K562 (cell line): ENCODE measurements at regions not wholly inside any gene's neighbourhood (a gene's known extent, or its start where the extent isn't known, plus 50 kb on each side); places are given as distances from the start of the nearest gene placed in this dataset.

Source experiments
- ATAC-seq: fragments of 200-7000 bp; cut with Tn5 transposase; 3 replicates; pipeline ENCODE4 v1.9.1; 2020; ENCODE audit warnings: moderate library complexity
- BruUV-seq: library from RNA; stranded (reverse); fragments of 400-500 nt; replicated peaks from 2 replicates; lab custom pipeline; 2021; lab: Mats Ljungman, UMichigan
- CTCF ChIA-PET: fragments of 300-600 bp; formaldehyde crosslinking; extraction: SDS; loops from one replicate; lab custom pipeline; 2021; ENCODE audit warnings: low intra/inter-chr PET ratio; lab: Yijun Ruan, JAX
- POLR2A ChIA-PET: fragments of 300-600, 350-650 bp; sonication (Branson Sonifier 250); formaldehyde crosslinking; extraction: SDS; loops from one replicate; lab custom pipeline; 2021; ENCODE audit warnings: antibody characterized with exemption, inconsistent platforms; lab: Yijun Ruan, JAX
- DNase-seq, 4 experiments: peaks; one replicate each; pipeline versions ENCODE4 v3.0.0 to v3.0.0-alpha.2; 2011 to 2018; ENCODE audit warnings: low spot score in 3 of 4, mixed read lengths in 3 of 4; ENCODE audit errors: extremely low read depth in 1 of 4
- FAIRE-seq: peaks from 2 replicates; lab custom pipeline; 2011; peaks lifted over from hg19 to GRCh38; lab: Jason Lieb, UNC
- H2AFZ ChIP-seq: 2 replicates; pipeline ENCODE4 v1.6.0; 2011; ENCODE audit warnings: low read depth, low read length, control low read depth, inconsistent platforms
- H3K27ac ChIP-seq: fragments of 200-600 bp; 3 replicates; pipeline ENCODE4 v1.8.0; 2011; ENCODE audit warnings: low read depth, mild to moderate bottlenecking, control low read depth, inconsistent platforms, low read length, moderate library complexity, mixed read lengths; ENCODE audit errors: extremely low read depth
- H3K27me3 ChIP-seq, 2 experiments: fragments of 300-600 bp in 1 of 2; 2 replicates in 1 of 2; 3 replicates in 1 of 2; pipeline versions ENCODE4 v1.6.0 to v1.8.0; 2011; ENCODE audit warnings: inconsistent platforms in 2 of 2, low read length in 2 of 2, mild to moderate bottlenecking in 1 of 2, mixed read lengths in 1 of 2, moderate library complexity in 1 of 2; ENCODE audit not compliant: control insufficient read depth in 2 of 2, insufficient read depth in 2 of 2
- H3K36me3 ChIP-seq: fragments of 300-600 bp; 3 replicates; pipeline ENCODE4 v1.8.0; 2011; ENCODE audit warnings: mild to moderate bottlenecking, low read length, inconsistent platforms; ENCODE audit not compliant: control insufficient read depth, insufficient read depth
- H3K4me1 ChIP-seq, 2 experiments: fragments of 200-600 bp in 1 of 2; replicated peaks in 1 of 2; 2 replicates in 1 of 2; 3 replicates in 1 of 2; pipeline versions ENCODE4 v1.5.1 to v1.8.0; 2011; ENCODE audit warnings: inconsistent platforms in 2 of 2, low read length in 2 of 2, mild to moderate bottlenecking in 1 of 2, mixed read lengths in 1 of 2, moderate library complexity in 1 of 2; ENCODE audit not compliant: control insufficient read depth in 2 of 2, insufficient read depth in 2 of 2
- H3K4me2 ChIP-seq: 2 replicates; pipeline ENCODE4 v1.6.1; 2011; ENCODE audit warnings: low read length, control low read depth, inconsistent platforms, mixed read lengths; ENCODE audit not compliant: insufficient read depth
- H3K4me3 ChIP-seq: fragments of 200-600 bp; sonication (generic), shearing (Covaris generic); 2 replicates; pipeline ENCODE4 v1.5.1; 2016; ENCODE audit warnings: control low read depth, inconsistent platforms
- H3K79me2 ChIP-seq: fragments of 200-600 bp; 3 replicates; pipeline ENCODE4 v1.8.0; 2011; ENCODE audit warnings: low read length, inconsistent platforms; ENCODE audit not compliant: control insufficient read depth, insufficient read depth
- H3K9ac ChIP-seq, 2 experiments: 2 replicates each; pipeline versions ENCODE4 v1.6.0 to v1.6.1; 2011; ENCODE audit warnings: low read depth in 2 of 2, low read length in 2 of 2, control low read depth in 1 of 2, inconsistent platforms in 1 of 2, mild to moderate bottlenecking in 1 of 2, mixed read lengths in 1 of 2; ENCODE audit not compliant: insufficient read depth in 1 of 2
- H3K9me1 ChIP-seq: one replicate; pipeline ENCODE4 v1.6.0; 2011; ENCODE audit warnings: inconsistent platforms, mild to moderate bottlenecking, low read length, moderate library complexity; ENCODE audit not compliant: control insufficient read depth, insufficient read depth
- H3K9me3 ChIP-seq: replicated peaks from 2 replicates; pipeline ENCODE4 v1.5.1; 2011; ENCODE audit warnings: low read depth, low read length, inconsistent platforms; ENCODE audit not compliant: control insufficient read depth, insufficient read depth
- H4K20me1 ChIP-seq: replicated peaks from 2 replicates; pipeline ENCODE4 v1.6.1; 2011; ENCODE audit warnings: low read length, inconsistent platforms, mixed read lengths; ENCODE audit not compliant: control insufficient read depth, insufficient read depth
- ILK ChIP-seq: fragments of 450-650 bp; IDR thresholded peaks from 2 replicates; pipeline ENCODE4 v1.6.1; 2016; ENCODE audit warnings: missing genetic modification characterization, low read depth, mild to moderate bottlenecking, missing compliant biosample characterization, moderate library complexity, borderline replicate concordance
- KAT8 ChIP-seq: fragments of 450-650 bp; IDR thresholded peaks from 2 replicates; pipeline ENCODE4 v1.6.1; 2016; ENCODE audit warnings: low read depth, mild to moderate bottlenecking
- RBM25 ChIP-seq: fragments of 200-400 bp; formaldehyde crosslinking; IDR thresholded peaks from 2 replicates; pipeline ENCODE4 v1.6.1; 2018; ENCODE audit warnings: low read length, low read depth, moderate library complexity; ENCODE audit not compliant: severe bottlenecking
- SMC3 ChIP-seq: conservative IDR thresholded peaks from 2 replicates; pipeline ENCODE4 v1.6.1; 2011; ENCODE audit warnings: low read depth, low read length, improper control_type of control experiment; ENCODE audit not compliant: insufficient read depth
- ZNF316 ChIP-seq: fragments of 450-650 bp; IDR thresholded peaks from 2 replicates; pipeline ENCODE4 v1.6.1; 2016
- WGBS: fragments of 100-300 bp; shearing (Covaris generic); methylation state at CpG from one replicate; pipeline ENCODE4 v1.1.6; 2016; ENCODE audit warnings: low coverage, mixed read lengths; ENCODE audit not compliant: insufficient coverage; ENCODE audit errors: missing lambda C conversion rate; 5-methylcytosine and 5-hydroxymethylcytosine counted together
- in situ Hi-C: fragments of 300-500 bp; cut with MboI; formaldehyde crosslinking; loops from 4 replicates; pipeline ENCODE4 v1.15.0; 2018; ENCODE audit warnings: inconsistent platforms, mixed read lengths
- intact Hi-C: fragments of 100-400 bp; cut with micrococcal nuclease; formaldehyde crosslinking; loops from 2 replicates; pipeline ENCODE4 v1.14.2; 2022
- TF ChIP-seq, protein P1 (sequence below): fragments of 250-450 bp; sonication (Bioruptor Pico); IDR thresholded peaks from 2 replicates; pipeline ENCODE4 v1.8.0; 2022; ENCODE audit warnings: inconsistent platforms, mild to moderate bottlenecking, moderate library complexity, borderline replicate concordance
- TF ChIP-seq, protein P2 (sequence below): IDR thresholded peaks from 2 replicates; pipeline ENCODE4 v1.6.1; 2011; ENCODE audit warnings: borderline replicate concordance, low read depth, mild to moderate bottlenecking, moderate library complexity, low read length; ENCODE audit not compliant: insufficient read depth, poor library complexity, severe bottlenecking

DNA sequence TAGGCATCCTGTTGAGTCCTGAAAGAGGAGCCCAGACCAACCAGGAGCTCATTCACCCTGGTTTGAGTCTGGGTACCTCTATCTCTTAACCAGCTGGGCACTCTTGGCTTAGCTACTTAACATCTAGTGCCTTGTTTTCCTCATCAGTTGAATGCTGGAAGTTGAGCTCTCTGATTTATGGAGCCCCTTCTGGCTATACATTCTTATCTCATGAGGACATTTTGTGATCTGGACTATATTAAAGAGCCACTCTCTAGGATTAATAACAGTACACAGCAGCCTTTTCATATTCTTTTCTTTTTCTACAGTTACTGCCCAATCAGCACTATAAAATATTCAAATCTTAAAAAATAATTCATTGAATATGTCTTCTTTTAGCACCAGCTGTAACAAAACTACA, 296.9 kb upstream of the RUNX1 start:
- Histone ChIP-seq H3K79me2 (no peaks in the 10 kb centered on the region), H3K9me1 (no peaks in the 10 kb centered on the region), H3K27ac (no peak overlapping the region), H3K27me3 (no peaks in the 10 kb centered on the region; a peak in 1 of 5 replicates), H3K4me1 (peaks cover 0 to 40% of the 10 kb centered on the region in 2 experiments; a peak in 3 of 5 replicates), H3K9ac (no peak overlapping the region), H3K9me3 (no peaks in the 10 kb centered on the region), H4K20me1 (no peaks in the 10 kb centered on the region), H3K36me3 (no peaks in the 10 kb centered on the region), H3K4me3 (no peak overlapping the region), H2AFZ (no peak overlapping the region), H3K4me2 (no peak overlapping the region)
- peak; percentile 22; the same call in 1 of the 2 replicates for TF ChIP-seq ZNF316
- no peak for TF ChIP-seq SMC3
- TF ChIP-seq ILK = no peak
- no peak for TF ChIP-seq KAT8
- TF ChIP-seq, protein P1, sequence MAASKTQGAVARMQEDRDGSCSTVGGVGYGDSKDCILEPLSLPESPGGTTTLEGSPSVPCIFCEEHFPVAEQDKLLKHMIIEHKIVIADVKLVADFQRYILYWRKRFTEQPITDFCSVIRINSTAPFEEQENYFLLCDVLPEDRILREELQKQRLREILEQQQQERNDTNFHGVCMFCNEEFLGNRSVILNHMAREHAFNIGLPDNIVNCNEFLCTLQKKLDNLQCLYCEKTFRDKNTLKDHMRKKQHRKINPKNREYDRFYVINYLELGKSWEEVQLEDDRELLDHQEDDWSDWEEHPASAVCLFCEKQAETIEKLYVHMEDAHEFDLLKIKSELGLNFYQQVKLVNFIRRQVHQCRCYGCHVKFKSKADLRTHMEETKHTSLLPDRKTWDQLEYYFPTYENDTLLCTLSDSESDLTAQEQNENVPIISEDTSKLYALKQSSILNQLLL (CRISPR knock-in tag) = no peak
- intact Hi-C loops = no loop called here
- ChIA-PET CTCF (no interaction called here), POLR2A (interaction anchor here (0.6 to 1.7 kb wide), 4 partner anchors 7 to 144 kb away, joined by 3 to 12 read pairs (median 3); no protein-coding TSS in a partner anchor)
- DNase-seq (no peak), ATAC-seq (no peak), FAIRE-seq (no peak)
- in situ Hi-C loops = no loop called here
- no TSS peak for BruUV-seq

DNA sequence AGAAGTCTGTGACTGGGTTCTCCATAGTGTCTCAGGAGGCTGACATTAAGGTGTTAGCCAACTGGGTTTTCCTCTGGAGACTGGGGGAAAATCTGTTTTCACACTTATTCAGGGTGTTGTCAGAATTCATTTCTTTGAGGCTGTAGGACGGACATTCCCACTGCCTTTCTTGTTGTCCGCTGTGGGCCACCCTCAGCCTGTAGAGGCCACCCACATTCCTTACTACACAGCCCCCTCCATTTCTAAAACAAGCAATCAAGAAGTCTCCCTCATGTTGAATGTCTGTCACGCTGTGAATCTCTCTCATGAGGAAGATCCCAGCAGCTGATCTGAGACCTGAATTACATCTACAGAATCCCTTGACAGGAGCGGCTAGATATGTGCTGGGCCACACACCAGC, 295.5 kb upstream of the RUNX1 start:
- 55% methylated on average over 4 of the region's 4 CpGs for WGBS
- CTCF ChIA-PET = no interaction called here
- ATAC-seq = no peak
- Histone ChIP-seq H3K27ac (no peak overlapping the region), H3K79me2 (no peaks in the 10 kb centered on the region), H3K36me3 (no peaks in the 10 kb centered on the region), H3K9me3 (no peaks in the 10 kb centered on the region), H2AFZ (no peak overlapping the region), H3K4me2 (no peak overlapping the region), H3K4me1 (peaks cover 0 to 40% of the 10 kb centered on the region in 2 experiments; a peak in 3 of 5 replicates), H4K20me1 (no peaks in the 10 kb centered on the region), H3K9me1 (no peaks in the 10 kb centered on the region), H3K9ac (no peak overlapping the region), H3K27me3 (no peaks in the 10 kb centered on the region), H3K4me3 (no peak overlapping the region)
- BruUV-seq = no TSS peak
- intact Hi-C loops = no loop called here
- in situ Hi-C loops = no loop called here
- FAIRE-seq = no peak
- DNase-seq = no peak
- TF ChIP-seq, protein P2, sequence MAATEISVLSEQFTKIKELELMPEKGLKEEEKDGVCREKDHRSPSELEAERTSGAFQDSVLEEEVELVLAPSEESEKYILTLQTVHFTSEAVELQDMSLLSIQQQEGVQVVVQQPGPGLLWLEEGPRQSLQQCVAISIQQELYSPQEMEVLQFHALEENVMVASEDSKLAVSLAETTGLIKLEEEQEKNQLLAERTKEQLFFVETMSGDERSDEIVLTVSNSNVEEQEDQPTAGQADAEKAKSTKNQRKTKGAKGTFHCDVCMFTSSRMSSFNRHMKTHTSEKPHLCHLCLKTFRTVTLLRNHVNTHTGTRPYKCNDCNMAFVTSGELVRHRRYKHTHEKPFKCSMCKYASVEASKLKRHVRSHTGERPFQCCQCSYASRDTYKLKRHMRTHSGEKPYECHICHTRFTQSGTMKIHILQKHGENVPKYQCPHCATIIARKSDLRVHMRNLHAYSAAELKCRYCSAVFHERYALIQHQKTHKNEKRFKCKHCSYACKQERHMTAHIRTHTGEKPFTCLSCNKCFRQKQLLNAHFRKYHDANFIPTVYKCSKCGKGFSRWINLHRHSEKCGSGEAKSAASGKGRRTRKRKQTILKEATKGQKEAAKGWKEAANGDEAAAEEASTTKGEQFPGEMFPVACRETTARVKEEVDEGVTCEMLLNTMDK = no peak
- peak; percentile 38 for TF ChIP-seq RBM25
- POLR2A ChIA-PET = no interaction called here
